GM23338 (cell line): ENCODE measurements at regions not wholly inside any gene's neighbourhood (a gene's known extent, or its start where the extent isn't known, plus 50 kb on each side); places are given as distances from the start of the nearest gene placed in this dataset.

Source experiments
- ATAC-seq: fragments of 200-7000 bp; cut with Tn5 transposase; 3 replicates; pipeline ENCODE4 v1.9.1; 2020
- DNase-seq: peaks from one replicate; pipeline ENCODE4 v3.0.0-alpha.2; 2015; ENCODE audit warnings: low spot score
- H2AFZ ChIP-seq: fragments of 200-600 bp; sonication (generic); 2 replicates; pipeline ENCODE4 v1.8.0; 2016; ENCODE audit warnings: antibody characterized with exemption, mild to moderate bottlenecking, moderate library complexity
- H3F3A ChIP-seq: fragments of 200-600 bp; sonication (generic); replicated peaks from 2 replicates; pipeline ENCODE4 v1.8.0; 2017; ENCODE audit warnings: antibody characterized with exemption, mixed run types, low read depth
- H3K27ac ChIP-seq: fragments of 200-600 bp; sonication (generic); 2 replicates; pipeline ENCODE4 v1.6.1; 2016; ENCODE audit warnings: low read depth
- H3K27me3 ChIP-seq: fragments of 200-600 bp; sonication (generic); 2 replicates; pipeline ENCODE4 v1.8.0; 2016; ENCODE audit warnings: mild to moderate bottlenecking, mixed run types, moderate library complexity; ENCODE audit not compliant: insufficient read depth
- H3K36me3 ChIP-seq: fragments of 200-600 bp; sonication (generic); 2 replicates; pipeline ENCODE4 v1.8.0; 2016; ENCODE audit warnings: mild to moderate bottlenecking; ENCODE audit not compliant: insufficient read depth
- H3K4me1 ChIP-seq: fragments of 200-600 bp; sonication (generic); 2 replicates; pipeline ENCODE4 v1.8.0; 2016; ENCODE audit warnings: mild to moderate bottlenecking, moderate library complexity; ENCODE audit not compliant: insufficient read depth
- H3K4me2 ChIP-seq: fragments of 200-600 bp; sonication (generic); 2 replicates; pipeline ENCODE4 v1.7.1; 2017; ENCODE audit warnings: mixed run types
- H3K4me3 ChIP-seq: fragments of 200-600 bp; sonication (generic); 2 replicates; pipeline ENCODE4 v1.6.1; 2016; ENCODE audit warnings: mixed run types
- H3K79me2 ChIP-seq: fragments of 200-600 bp; sonication (generic); replicated peaks from 2 replicates; pipeline ENCODE4 v1.8.0; 2017; ENCODE audit warnings: mild to moderate bottlenecking; ENCODE audit not compliant: insufficient read depth
- H3K9me2 ChIP-seq: fragments of 200-600 bp; sonication (generic); 2 replicates; pipeline ENCODE4 v1.8.0; 2017; ENCODE audit not compliant: insufficient read depth
- H4K20me1 ChIP-seq: fragments of 200-600 bp; sonication (generic); replicated peaks from 2 replicates; pipeline ENCODE4 v1.8.0; 2017; ENCODE audit warnings: mild to moderate bottlenecking; ENCODE audit not compliant: insufficient read depth
- H3K27ac Mint-ChIP-seq: 2 replicates; pipeline ENCODE4 v1.8.0; 2020; ENCODE audit warnings: inconsistent platforms, mild to moderate bottlenecking, moderate library complexity, mixed read lengths
- H3K27me3 Mint-ChIP-seq: 3 replicates; pipeline ENCODE4 v1.8.0; 2022; ENCODE audit warnings: low read depth, mild to moderate bottlenecking, moderate library complexity, mixed read lengths, inconsistent platforms; ENCODE audit not compliant: insufficient read depth, poor library complexity
- H3K36me3 Mint-ChIP-seq: 3 replicates; pipeline ENCODE4 v1.8.0; 2021; ENCODE audit warnings: low read depth, mild to moderate bottlenecking, inconsistent platforms, moderate library complexity, mixed read lengths
- H3K4me1 Mint-ChIP-seq: 3 replicates; pipeline ENCODE4 v1.8.0; 2020; ENCODE audit warnings: mild to moderate bottlenecking, inconsistent platforms, mixed read lengths
- H3K4me3 Mint-ChIP-seq: 3 replicates; pipeline ENCODE4 v1.8.0; 2021; ENCODE audit warnings: moderate library complexity, mild to moderate bottlenecking, inconsistent platforms, mixed read lengths
- H3K9me3 Mint-ChIP-seq: 3 replicates; pipeline ENCODE4 v1.8.0; 2020; ENCODE audit warnings: moderate library complexity, mild to moderate bottlenecking, inconsistent platforms, mixed read lengths
- CREB1 ChIP-seq: fragments of 250-450 bp; sonication (Bioruptor Pico); IDR thresholded peaks from 2 replicates; pipeline ENCODE4 v1.5.0; 2020; ENCODE audit warnings: low read depth, mild to moderate bottlenecking, moderate library complexity
- EZH2 ChIP-seq: fragments of 200-600 bp; sonication (generic); IDR thresholded peaks from one replicate; pipeline ENCODE4 v1.8.0; 2017; ENCODE audit warnings: antibody characterized with exemption, mild to moderate bottlenecking, low read depth; ENCODE audit not compliant: unreplicated experiment
- EZH2phosphoT487 ChIP-seq: fragments of 200-600 bp; sonication (generic); IDR thresholded peaks from one replicate; pipeline ENCODE4 v1.8.1; 2018; ENCODE audit warnings: antibody characterized with exemption; ENCODE audit not compliant: unreplicated experiment
- JUNB ChIP-seq: IDR thresholded peaks from one replicate; pipeline ENCODE4 v1.6.1; 2016; ENCODE audit warnings: antibody characterized with exemption; ENCODE audit not compliant: unreplicated experiment
- NANOG ChIP-seq: IDR thresholded peaks from 2 replicates; pipeline ENCODE4 v1.6.1; 2016; ENCODE audit warnings: antibody characterized with exemption, borderline replicate concordance
- POLR2AphosphoS5 ChIP-seq: IDR thresholded peaks from 2 replicates; pipeline ENCODE4 v1.6.1; 2016; ENCODE audit warnings: antibody characterized with exemption, low read depth
- STAT1 ChIP-seq: IDR thresholded peaks from one replicate; pipeline ENCODE4 v1.6.1; 2016; ENCODE audit warnings: antibody characterized with exemption; ENCODE audit not compliant: unreplicated experiment
- ZNF114 ChIP-seq: fragments of 250-450 bp; sonication (Bioruptor Pico); IDR thresholded peaks from 2 replicates; pipeline ENCODE4 v1.5.0; 2020; ENCODE audit warnings: mild to moderate bottlenecking, moderate library complexity
- ZNF331 ChIP-seq: fragments of 250-450 bp; sonication (Bioruptor Pico); IDR thresholded peaks from 2 replicates; pipeline ENCODE4 v1.5.0; 2020; ENCODE audit warnings: low read depth, mild to moderate bottlenecking, moderate library complexity
- TF ChIP-seq, protein P1 (sequence below): IDR thresholded peaks from 2 replicates; pipeline ENCODE4 v1.6.1; 2016; ENCODE audit warnings: antibody characterized with exemption
- TF ChIP-seq, protein P2 (sequence below): fragments of 250-450 bp; sonication (Bioruptor Pico); IDR thresholded peaks from 2 replicates; pipeline ENCODE4 v1.5.0; 2020; ENCODE audit warnings: mild to moderate bottlenecking, moderate library complexity
- TF ChIP-seq, protein P3 (sequence below), 2 experiments: fragments of 200-600 bp in 1 of 2; sonication (generic) in 1 of 2; conservative IDR thresholded peaks; 2 replicates each; pipeline versions ENCODE4 v1.5.1 to v1.6.1; 2016 to 2017; ENCODE audit warnings: antibody characterized with exemption in 2 of 2, low read depth in 2 of 2, mild to moderate bottlenecking in 2 of 2, moderate library complexity in 1 of 2
- TF ChIP-seq, protein P4 (sequence below): IDR thresholded peaks from one replicate; pipeline ENCODE4 v1.6.1; 2018; ENCODE audit warnings: antibody characterized with exemption; ENCODE audit not compliant: unreplicated experiment

DNA sequence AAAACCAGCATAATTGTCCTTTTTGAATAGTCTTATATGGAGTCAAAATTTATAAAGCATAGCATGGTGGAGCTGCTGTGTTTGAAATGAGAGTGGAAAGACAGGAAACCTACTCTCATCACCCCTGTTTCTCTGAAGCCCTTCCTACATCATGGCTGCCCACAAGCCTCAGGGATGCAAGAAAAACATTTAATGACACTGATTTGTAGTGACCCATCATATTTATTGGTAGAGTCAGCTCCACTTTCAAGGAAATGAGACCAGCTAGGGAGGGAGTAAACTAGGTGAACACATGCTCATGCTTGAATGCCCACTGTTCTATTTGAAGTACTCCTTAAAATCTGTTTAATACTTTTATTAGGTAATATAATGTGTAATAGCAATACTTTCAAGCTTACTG lies 494.3 kb upstream of the KCNMB2 start:
- TF ChIP-seq CREB1 (CRISPR knock-in tag) (no peak), JUNB (no peak), ZNF331 (CRISPR knock-in tag) (no peak), STAT1 (no peak), NANOG (no peak), ZNF114 (CRISPR knock-in tag) (no peak), POLR2AphosphoS5 (no peak), EZH2 (no peak), EZH2phosphoT487 (no peak)
- TF ChIP-seq, protein P1, sequence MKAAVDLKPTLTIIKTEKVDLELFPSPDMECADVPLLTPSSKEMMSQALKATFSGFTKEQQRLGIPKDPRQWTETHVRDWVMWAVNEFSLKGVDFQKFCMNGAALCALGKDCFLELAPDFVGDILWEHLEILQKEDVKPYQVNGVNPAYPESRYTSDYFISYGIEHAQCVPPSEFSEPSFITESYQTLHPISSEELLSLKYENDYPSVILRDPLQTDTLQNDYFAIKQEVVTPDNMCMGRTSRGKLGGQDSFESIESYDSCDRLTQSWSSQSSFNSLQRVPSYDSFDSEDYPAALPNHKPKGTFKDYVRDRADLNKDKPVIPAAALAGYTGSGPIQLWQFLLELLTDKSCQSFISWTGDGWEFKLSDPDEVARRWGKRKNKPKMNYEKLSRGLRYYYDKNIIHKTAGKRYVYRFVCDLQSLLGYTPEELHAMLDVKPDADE = no peak
- TF ChIP-seq, protein P2, sequence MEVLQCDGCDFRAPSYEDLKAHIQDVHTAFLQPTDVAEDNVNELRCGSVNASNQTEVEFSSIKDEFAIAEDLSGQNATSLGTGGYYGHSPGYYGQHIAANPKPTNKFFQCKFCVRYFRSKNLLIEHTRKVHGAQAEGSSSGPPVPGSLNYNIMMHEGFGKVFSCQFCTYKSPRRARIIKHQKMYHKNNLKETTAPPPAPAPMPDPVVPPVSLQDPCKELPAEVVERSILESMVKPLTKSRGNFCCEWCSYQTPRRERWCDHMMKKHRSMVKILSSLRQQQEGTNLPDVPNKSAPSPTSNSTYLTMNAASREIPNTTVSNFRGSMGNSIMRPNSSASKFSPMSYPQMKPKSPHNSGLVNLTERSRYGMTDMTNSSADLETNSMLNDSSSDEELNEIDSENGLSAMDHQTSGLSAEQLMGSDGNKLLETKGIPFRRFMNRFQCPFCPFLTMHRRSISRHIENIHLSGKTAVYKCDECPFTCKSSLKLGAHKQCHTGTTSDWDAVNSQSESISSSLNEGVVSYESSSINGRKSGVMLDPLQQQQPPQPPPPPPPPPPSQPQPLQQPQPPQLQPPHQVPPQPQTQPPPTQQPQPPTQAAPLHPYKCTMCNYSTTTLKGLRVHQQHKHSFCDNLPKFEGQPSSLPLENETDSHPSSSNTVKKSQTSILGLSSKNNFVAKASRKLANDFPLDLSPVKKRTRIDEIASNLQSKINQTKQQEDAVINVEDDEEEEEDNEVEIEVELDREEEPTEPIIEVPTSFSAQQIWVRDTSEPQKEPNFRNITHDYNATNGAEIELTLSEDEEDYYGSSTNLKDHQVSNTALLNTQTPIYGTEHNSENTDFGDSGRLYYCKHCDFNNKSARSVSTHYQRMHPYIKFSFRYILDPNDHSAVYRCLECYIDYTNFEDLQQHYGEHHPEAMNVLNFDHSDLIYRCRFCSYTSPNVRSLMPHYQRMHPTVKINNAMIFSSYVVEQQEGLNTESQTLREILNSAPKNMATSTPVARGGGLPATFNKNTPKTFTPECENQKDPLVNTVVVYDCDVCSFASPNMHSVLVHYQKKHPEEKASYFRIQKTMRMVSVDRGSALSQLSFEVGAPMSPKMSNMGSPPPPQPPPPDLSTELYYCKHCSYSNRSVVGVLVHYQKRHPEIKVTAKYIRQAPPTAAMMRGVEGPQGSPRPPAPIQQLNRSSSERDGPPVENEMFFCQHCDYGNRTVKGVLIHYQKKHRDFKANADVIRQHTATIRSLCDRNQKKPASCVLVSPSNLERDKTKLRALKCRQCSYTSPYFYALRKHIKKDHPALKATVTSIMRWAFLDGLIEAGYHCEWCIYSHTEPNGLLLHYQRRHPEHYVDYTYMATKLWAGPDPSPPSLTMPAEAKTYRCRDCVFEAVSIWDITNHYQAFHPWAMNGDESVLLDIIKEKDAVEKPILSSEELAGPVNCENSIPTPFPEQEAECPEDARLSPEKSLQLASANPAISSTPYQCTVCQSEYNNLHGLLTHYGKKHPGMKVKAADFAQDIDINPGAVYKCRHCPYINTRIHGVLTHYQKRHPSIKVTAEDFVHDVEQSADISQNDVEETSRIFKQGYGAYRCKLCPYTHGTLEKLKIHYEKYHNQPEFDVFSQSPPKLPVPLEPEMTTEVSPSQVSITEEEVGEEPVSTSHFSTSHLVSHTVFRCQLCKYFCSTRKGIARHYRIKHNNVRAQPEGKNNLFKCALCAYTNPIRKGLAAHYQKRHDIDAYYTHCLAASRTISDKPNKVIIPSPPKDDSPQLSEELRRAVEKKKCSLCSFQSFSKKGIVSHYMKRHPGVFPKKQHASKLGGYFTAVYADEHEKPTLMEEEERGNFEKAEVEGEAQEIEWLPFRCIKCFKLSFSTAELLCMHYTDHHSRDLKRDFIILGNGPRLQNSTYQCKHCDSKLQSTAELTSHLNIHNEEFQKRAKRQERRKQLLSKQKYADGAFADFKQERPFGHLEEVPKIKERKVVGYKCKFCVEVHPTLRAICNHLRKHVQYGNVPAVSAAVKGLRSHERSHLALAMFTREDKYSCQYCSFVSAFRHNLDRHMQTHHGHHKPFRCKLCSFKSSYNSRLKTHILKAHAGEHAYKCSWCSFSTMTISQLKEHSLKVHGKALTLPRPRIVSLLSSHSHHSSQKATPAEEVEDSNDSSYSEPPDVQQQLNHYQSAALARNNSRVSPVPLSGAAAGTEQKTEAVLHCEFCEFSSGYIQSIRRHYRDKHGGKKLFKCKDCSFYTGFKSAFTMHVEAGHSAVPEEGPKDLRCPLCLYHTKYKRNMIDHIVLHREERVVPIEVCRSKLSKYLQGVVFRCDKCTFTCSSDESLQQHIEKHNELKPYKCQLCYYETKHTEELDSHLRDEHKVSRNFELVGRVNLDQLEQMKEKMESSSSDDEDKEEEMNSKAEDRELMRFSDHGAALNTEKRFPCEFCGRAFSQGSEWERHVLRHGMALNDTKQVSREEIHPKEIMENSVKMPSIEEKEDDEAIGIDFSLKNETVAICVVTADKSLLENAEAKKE (CRISPR knock-in tag) = no peak
- TF ChIP-seq, protein P3, sequence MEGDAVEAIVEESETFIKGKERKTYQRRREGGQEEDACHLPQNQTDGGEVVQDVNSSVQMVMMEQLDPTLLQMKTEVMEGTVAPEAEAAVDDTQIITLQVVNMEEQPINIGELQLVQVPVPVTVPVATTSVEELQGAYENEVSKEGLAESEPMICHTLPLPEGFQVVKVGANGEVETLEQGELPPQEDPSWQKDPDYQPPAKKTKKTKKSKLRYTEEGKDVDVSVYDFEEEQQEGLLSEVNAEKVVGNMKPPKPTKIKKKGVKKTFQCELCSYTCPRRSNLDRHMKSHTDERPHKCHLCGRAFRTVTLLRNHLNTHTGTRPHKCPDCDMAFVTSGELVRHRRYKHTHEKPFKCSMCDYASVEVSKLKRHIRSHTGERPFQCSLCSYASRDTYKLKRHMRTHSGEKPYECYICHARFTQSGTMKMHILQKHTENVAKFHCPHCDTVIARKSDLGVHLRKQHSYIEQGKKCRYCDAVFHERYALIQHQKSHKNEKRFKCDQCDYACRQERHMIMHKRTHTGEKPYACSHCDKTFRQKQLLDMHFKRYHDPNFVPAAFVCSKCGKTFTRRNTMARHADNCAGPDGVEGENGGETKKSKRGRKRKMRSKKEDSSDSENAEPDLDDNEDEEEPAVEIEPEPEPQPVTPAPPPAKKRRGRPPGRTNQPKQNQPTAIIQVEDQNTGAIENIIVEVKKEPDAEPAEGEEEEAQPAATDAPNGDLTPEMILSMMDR (conservative IDR thresholded peaks at IDR 0.05; ENCODE audit: low read depth in 2 of 2) = no peak
- TF ChIP-seq, protein P4, sequence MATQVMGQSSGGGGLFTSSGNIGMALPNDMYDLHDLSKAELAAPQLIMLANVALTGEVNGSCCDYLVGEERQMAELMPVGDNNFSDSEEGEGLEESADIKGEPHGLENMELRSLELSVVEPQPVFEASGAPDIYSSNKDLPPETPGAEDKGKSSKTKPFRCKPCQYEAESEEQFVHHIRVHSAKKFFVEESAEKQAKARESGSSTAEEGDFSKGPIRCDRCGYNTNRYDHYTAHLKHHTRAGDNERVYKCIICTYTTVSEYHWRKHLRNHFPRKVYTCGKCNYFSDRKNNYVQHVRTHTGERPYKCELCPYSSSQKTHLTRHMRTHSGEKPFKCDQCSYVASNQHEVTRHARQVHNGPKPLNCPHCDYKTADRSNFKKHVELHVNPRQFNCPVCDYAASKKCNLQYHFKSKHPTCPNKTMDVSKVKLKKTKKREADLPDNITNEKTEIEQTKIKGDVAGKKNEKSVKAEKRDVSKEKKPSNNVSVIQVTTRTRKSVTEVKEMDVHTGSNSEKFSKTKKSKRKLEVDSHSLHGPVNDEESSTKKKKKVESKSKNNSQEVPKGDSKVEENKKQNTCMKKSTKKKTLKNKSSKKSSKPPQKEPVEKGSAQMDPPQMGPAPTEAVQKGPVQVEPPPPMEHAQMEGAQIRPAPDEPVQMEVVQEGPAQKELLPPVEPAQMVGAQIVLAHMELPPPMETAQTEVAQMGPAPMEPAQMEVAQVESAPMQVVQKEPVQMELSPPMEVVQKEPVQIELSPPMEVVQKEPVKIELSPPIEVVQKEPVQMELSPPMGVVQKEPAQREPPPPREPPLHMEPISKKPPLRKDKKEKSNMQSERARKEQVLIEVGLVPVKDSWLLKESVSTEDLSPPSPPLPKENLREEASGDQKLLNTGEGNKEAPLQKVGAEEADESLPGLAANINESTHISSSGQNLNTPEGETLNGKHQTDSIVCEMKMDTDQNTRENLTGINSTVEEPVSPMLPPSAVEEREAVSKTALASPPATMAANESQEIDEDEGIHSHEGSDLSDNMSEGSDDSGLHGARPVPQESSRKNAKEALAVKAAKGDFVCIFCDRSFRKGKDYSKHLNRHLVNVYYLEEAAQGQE = no peak
- Histone ChIP-seq H3F3A (no peaks in the 10 kb centered on the region), H4K20me1 (no peaks in the 10 kb centered on the region), H3K9me2 (0 out of 2 replicates have a peak, but pooled peaks cover 3% of the 10 kb centered on the region), H2AFZ (no peak overlapping the region), H3K79me2 (no peaks in the 10 kb centered on the region), H3K36me3 (no peaks in the 10 kb centered on the region), H3K4me3 (no peak overlapping the region), H3K4me1 (no peaks in the 10 kb centered on the region), H3K27ac (no peak overlapping the region), H3K4me2 (no peak overlapping the region), H3K27me3 (no peaks in the 10 kb centered on the region)
- Mint-ChIP-seq H3K4me3 (no peak overlapping the region), H3K9me3 (no peaks in the 10 kb centered on the region), H3K4me1 (no peaks in the 10 kb centered on the region), H3K27me3 (no peaks in the 10 kb centered on the region), H3K27ac (no peak overlapping the region), H3K36me3 (no peaks in the 10 kb centered on the region)
- ATAC-seq (no peak), DNase-seq (no peak)
